VCaP (cell line): ENCODE measurements at regions not wholly inside any gene's neighbourhood (a gene's known extent, or its start where the extent isn't known, plus 50 kb on each side); places are given as distances from the start of the nearest gene placed in this dataset.

Experiments
- H3K27ac ChIP-seq: fragments of 450-650 bp; 2 replicates; pipeline ENCODE4 v1.5.1; 2017
- CTCF ChIP-seq: fragments of 450-650 bp; conservative IDR thresholded peaks from 2 replicates; pipeline ENCODE4 v1.5.1; 2017; ENCODE audit warnings: mild to moderate bottlenecking, moderate library complexity

GRCh38 chr4:110704748-110705439 lies 82.0 kb upstream of the PITX2 start:
- no peak overlapping the region for H3K27ac ChIP-seq
- no peak for TF ChIP-seq CTCF

GRCh38 chr4:110705440-110705782 lies 82.5 kb upstream of the PITX2 start:
- no peak for TF ChIP-seq CTCF
- H3K27ac ChIP-seq = no peak overlapping the region

- no peak for TF ChIP-seq CTCF
- no peak overlapping the region for H3K27ac ChIP-seq
These were observed 87.2 kb upstream of the PITX2 start for GRCh38 chr4:110710070-110710469.

GRCh38 chr4:110712486-110712885 lies 89.6 kb upstream of the PITX2 start:
- TF ChIP-seq CTCF = no peak
- no peak overlapping the region for H3K27ac ChIP-seq

- H3K27ac ChIP-seq = no peak overlapping the region
- TF ChIP-seq CTCF = no peak
These were observed 107.4 kb upstream of the PITX2 start for GRCh38 chr4:110730318-110730717.

GRCh38 chr4:110733901-110734300 lies 111.0 kb upstream of the PITX2 start:
- TF ChIP-seq CTCF = no peak
- no peak overlapping the region for H3K27ac ChIP-seq

GRCh38 chr4:110735686-110736085 lies 112.8 kb upstream of the PITX2 start:
- H3K27ac ChIP-seq = no peak overlapping the region
- no peak for TF ChIP-seq CTCF

- TF ChIP-seq CTCF = no peak
- H3K27ac ChIP-seq = no peak overlapping the region
These were observed 115.1 kb upstream of the PITX2 start for GRCh38 chr4:110737931-110738330.
